Osteocyte (in vitro differentiated cells): ENCODE measurements at regions not wholly inside any gene's neighbourhood (a gene's known extent, or its start where the extent isn't known, plus 50 kb on each side); places are given as distances from the start of the nearest gene placed in this dataset.

Experiments used
- DNase-seq: peaks from one replicate; pipeline ENCODE4 v3.0.0; 2021; ENCODE audit warnings: mixed read lengths; ENCODE audit not compliant: unreplicated experiment; ENCODE audit errors: extremely low spot score
- H3K27ac Mint-ChIP-seq: one replicate; pipeline ENCODE4 v1.8.0; 2021; ENCODE audit warnings: mild to moderate bottlenecking, mixed read lengths; ENCODE audit not compliant: unreplicated experiment
- H3K27me3 Mint-ChIP-seq: one replicate; pipeline ENCODE4 v1.8.0; 2021; ENCODE audit warnings: mixed read lengths; ENCODE audit not compliant: unreplicated experiment
- H3K36me3 Mint-ChIP-seq: one replicate; pipeline ENCODE4 v1.8.0; 2021; ENCODE audit warnings: mixed read lengths; ENCODE audit not compliant: unreplicated experiment
- H3K4me1 Mint-ChIP-seq: one replicate; pipeline ENCODE4 v1.8.0; 2021; ENCODE audit warnings: mixed read lengths; ENCODE audit not compliant: unreplicated experiment
- H3K4me3 Mint-ChIP-seq: one replicate; pipeline ENCODE4 v1.8.0; 2021; ENCODE audit warnings: mild to moderate bottlenecking, moderate library complexity, mixed read lengths; ENCODE audit not compliant: unreplicated experiment
- H3K9me3 Mint-ChIP-seq: one replicate; pipeline ENCODE4 v1.8.0; 2021; ENCODE audit warnings: mixed read lengths; ENCODE audit not compliant: unreplicated experiment
- CTCF ChIP-seq: fragments of 200-600 bp; sonication (generic); IDR thresholded peaks from 2 replicates; pipeline ENCODE4 v1.5.0; 2021; ENCODE audit warnings: antibody characterized with exemption, mild to moderate bottlenecking, moderate library complexity

GRCh38 chr15:61571026-61571425 lies 341.9 kb upstream of the RORA start:
- no peaks in the 10 kb centered on the region for H3K36me3 Mint-ChIP-seq
- TF ChIP-seq CTCF: no peak
- no peaks in the 10 kb centered on the region for H3K27me3 Mint-ChIP-seq
- no peak for DNase-seq
- H3K4me1 Mint-ChIP-seq: peaks cover 13% of the 10 kb centered on the region
- H3K4me3 Mint-ChIP-seq: no peak overlapping the region
- no peaks in the 10 kb centered on the region for H3K9me3 Mint-ChIP-seq
- no peak overlapping the region for H3K27ac Mint-ChIP-seq

- H3K9me3 Mint-ChIP-seq: no peaks in the 10 kb centered on the region
- peaks cover 2% of the 10 kb centered on the region for H3K4me1 Mint-ChIP-seq
- no peak overlapping the region for H3K4me3 Mint-ChIP-seq
- TF ChIP-seq CTCF: no peak
- no peak for DNase-seq
- H3K36me3 Mint-ChIP-seq: no peaks in the 10 kb centered on the region
- peaks cover 4% of the 10 kb centered on the region for H3K27me3 Mint-ChIP-seq
- no peak overlapping the region for H3K27ac Mint-ChIP-seq
Observed at GRCh38 chr15:61564785-61565184, 335.7 kb upstream of the RORA start.

DNA sequence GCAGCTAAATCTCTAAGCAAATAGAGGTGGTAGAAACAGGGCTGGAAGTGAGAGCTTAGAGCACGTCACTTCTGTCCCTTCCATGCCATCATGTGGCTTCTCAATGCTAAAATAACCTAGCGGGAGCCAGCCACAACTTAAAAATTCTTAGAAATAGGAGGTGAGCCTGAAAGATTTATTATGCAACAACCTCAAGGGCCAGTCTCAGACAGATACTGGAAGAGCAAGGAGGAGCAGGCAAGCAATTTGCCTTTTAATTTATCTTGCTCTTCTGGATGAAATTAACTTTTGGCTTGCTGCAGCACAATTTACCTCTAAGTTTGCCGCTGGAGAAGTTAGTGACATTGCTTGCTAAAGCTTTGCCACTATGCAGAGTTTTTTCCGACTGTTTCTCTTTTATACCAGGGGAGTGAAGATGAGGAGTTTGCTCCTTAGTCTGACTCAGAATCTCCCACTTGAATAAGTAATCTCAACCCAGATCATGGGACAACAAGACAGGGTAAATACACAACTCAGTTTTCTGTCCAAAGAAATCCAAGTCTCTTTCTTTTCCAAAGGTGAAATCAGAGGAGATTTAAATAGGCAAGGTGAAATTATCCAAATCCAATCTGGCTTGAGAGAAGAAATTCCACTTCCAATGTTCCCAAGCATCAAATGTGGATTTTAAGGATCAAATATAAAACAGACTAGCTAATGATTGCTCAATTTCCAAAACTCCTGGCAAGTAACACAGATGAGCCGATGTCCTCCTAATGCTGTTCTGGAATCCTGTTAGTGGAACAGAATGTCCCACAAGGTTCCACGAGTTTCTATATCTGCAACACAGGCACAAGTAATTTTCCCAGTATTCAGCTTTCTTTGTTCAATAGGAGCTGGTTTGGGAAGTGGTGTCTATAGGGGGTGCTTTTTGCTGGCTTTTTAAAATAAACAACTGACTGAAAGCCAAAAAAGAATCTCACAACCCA lies 329.4 kb upstream of the RORA start:
- Mint-ChIP-seq H3K27ac (no peak overlapping the region), H3K27me3 (no peaks in the 10 kb centered on the region), H3K9me3 (no peaks in the 10 kb centered on the region), H3K36me3 (no peaks in the 10 kb centered on the region), H3K4me3 (no peak overlapping the region), H3K4me1 (peaks cover 5% of the 10 kb centered on the region)
- TF ChIP-seq CTCF: no peak
- no peak for DNase-seq

DNA sequence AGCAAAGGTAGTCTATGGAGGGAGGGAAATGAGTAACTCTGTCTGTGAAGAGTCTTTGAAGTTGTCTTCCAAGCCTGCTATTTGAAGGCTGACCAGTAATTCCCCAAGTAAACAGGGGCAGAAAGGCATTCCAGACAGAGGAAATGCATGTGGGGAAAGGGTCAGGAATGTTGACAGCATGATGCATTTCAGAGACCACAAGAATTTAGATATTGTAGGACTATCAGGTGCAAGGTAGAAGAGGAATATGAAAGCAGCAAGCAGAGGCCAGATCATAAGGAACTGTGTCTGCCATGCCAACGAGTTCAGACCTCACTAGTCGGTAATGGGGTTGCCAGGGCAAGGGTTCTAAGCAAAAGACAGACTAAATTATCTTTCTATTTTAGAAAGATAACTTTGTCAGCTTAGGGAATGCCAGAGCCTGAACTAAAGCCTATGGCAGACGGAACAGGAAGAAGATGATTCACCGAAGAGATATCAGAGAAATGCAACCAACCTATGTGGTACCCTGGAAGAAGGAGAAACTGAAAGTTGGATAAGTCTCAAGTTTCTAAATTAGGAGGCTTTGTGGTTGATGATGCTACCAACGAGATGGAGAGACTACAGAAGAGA lies 327.0 kb upstream of the RORA start:
- no peaks in the 10 kb centered on the region for H3K27me3 Mint-ChIP-seq
- DNase-seq: no peak
- no peaks in the 10 kb centered on the region for H3K9me3 Mint-ChIP-seq
- peaks cover 5% of the 10 kb centered on the region for H3K4me1 Mint-ChIP-seq
- TF ChIP-seq CTCF: no peak
- H3K4me3 Mint-ChIP-seq: no peak overlapping the region
- H3K36me3 Mint-ChIP-seq: no peaks in the 10 kb centered on the region
- H3K27ac Mint-ChIP-seq: no peak overlapping the region

- H3K27ac Mint-ChIP-seq: no peak overlapping the region
- H3K36me3 Mint-ChIP-seq: no peaks in the 10 kb centered on the region
- DNase-seq: no peak
- no peaks in the 10 kb centered on the region for H3K4me1 Mint-ChIP-seq
- TF ChIP-seq CTCF: no peak
- H3K27me3 Mint-ChIP-seq: no peaks in the 10 kb centered on the region
- H3K9me3 Mint-ChIP-seq: no peaks in the 10 kb centered on the region
- no peak overlapping the region for H3K4me3 Mint-ChIP-seq
Observed at GRCh38 chr15:61549727-61550126, 320.6 kb upstream of the RORA start.
